ENCODE measurements at regions not wholly inside any gene's neighbourhood (a gene's known extent, or its start where the extent isn't known, plus 50 kb on each side); places are given as distances from the start of the nearest gene placed in this dataset.

GRCh38 chr10:53679666-53680065 is 907.1 kb upstream of the MBL2 start:
- TF ChIP-seq CTCF (IDR thresholded peaks at IDR 0.05): no peak
- TF ChIP-seq POLR2A (IDR thresholded peaks at IDR 0.05): no peak
